ENCODE measurements at regions not wholly inside any gene's neighbourhood (a gene's known extent, or its start where the extent isn't known, plus 50 kb on each side); places are given as distances from the start of the nearest gene placed in this dataset.

- TF ChIP-seq CREM (CRISPR knock-in tag; IDR thresholded peaks at IDR 0.05) (no peak), FOXK1 (CRISPR knock-in tag; IDR thresholded peaks at IDR 0.05) (no peak), ZNF281 (CRISPR knock-in tag; IDR thresholded peaks at IDR 0.05) (no peak), HMGXB4 (CRISPR knock-in tag; IDR thresholded peaks at IDR 0.05) (no peak), MLX (CRISPR knock-in tag; IDR thresholded peaks at IDR 0.05) (no peak), CREB1 (CRISPR knock-in tag; IDR thresholded peaks at IDR 0.05) (no peak), AFF4 (CRISPR knock-in tag; IDR thresholded peaks at IDR 0.05; ENCODE audit: borderline replicate concordance) (no peak), ZBTB21 (CRISPR knock-in tag; IDR thresholded peaks at IDR 0.05; ENCODE audit: borderline replicate concordance) (no peak), USF2 (CRISPR knock-in tag; IDR thresholded peaks at IDR 0.05) (no peak)
Measured at GRCh38 chr2:176687342-176687741, 418.1 kb downstream of the MTX2 start.

Data from WTC11 (cell line).